ENCODE measurements at regions not wholly inside any gene's neighbourhood (a gene's known extent, or its start where the extent isn't known, plus 50 kb on each side); places are given as distances from the start of the nearest gene placed in this dataset.

DNA sequence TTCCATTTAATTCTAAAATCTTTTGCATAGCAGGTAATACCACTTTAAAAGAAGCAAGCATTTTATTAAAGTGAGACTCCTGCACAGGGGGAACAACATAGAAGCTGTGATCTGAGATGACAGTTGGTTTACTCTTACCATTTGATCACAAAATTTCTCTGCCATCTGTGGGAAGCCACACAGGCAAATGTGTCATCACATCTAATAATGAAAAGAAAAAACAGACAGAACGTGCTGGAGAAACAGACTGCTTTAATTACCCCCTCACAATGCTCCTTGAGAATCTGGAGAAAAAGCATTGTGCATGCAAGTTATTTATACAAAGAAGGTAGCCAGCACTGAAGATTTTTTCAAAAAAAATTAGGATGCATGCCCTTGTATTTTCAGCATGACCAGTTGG, 165.2 kb upstream of the PTER start:
- no peak for TF ChIP-seq GATA2 (IDR thresholded peaks at IDR 0.05; ENCODE audit: low read depth, low read length)
- TF ChIP-seq GATA3 (IDR thresholded peaks at IDR 0.05; ENCODE audit: low read depth, low read length), result no peak
